HG03565 (cell line): ENCODE measurements at regions not wholly inside any gene's neighbourhood (a gene's known extent, or its start where the extent isn't known, plus 50 kb on each side); places are given as distances from the start of the nearest gene placed in this dataset.

Experiments used
- ATAC-seq: cut with Tn5 transposase; IDR thresholded peaks from one replicate; pipeline ENCODE4 v1.9.1; 2021; ENCODE audit warnings: mild to moderate bottlenecking, moderate library complexity; ENCODE audit not compliant: unreplicated experiment

DNA sequence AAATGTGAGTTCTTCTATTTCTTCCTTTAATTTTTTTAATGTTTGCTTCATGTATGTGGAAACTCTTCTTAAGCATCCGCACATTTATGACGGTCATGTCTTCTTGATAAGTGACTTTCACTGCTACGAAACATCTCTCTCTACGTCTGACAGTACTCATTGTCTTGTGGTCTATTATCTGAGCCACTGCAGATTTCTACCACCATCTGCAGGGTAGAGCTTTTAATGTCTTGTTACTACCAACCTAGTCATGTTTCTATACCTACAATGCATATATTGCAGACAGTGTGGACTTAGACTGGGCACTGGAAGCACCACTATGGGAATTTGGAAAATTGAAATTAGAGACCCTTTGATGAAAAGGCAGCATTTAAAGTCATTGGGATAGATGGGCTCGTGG, 75.4 kb upstream of the ARHGEF7 start:
- no peak for ATAC-seq

DNA sequence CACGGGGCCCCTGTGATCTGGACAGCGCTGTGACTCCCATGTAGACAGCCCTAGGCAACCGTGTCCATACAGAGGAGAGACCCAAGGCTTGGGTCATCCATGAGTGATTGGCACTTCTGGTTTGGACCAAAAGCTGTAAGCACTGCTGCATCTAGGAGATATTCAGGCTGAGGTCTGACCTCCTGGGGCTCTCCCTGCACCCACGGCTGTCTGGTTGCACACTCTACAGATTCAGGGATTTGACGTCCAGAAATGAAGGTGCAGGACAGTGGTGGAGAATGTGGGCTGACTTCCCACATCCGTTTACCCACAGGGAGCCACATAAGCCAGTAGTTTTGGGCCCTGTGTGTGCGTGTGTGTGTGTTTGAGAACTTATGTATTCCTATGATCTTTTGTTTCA, 76.2 kb upstream of the ARHGEF7 start:
- no peak for ATAC-seq

DNA sequence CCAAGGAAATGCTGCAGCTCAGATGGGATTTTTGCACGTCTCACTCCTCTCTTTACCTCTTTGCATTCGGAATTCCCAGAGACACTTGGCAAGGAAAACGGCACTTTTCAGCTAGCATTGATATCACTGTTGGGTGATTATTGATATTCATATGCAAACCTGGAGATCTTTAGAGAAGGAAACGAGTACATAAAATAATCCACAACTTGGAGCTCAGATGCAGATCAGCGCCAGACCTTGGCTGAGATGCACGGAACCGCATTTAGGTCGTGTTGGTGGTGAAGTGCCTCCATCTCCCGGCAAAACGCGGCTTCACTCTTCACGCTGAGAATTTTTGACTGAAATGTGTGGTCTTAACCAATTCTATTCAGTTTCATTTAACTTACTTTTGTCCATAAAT, 77.2 kb upstream of the ARHGEF7 start:
- no peak for ATAC-seq

DNA sequence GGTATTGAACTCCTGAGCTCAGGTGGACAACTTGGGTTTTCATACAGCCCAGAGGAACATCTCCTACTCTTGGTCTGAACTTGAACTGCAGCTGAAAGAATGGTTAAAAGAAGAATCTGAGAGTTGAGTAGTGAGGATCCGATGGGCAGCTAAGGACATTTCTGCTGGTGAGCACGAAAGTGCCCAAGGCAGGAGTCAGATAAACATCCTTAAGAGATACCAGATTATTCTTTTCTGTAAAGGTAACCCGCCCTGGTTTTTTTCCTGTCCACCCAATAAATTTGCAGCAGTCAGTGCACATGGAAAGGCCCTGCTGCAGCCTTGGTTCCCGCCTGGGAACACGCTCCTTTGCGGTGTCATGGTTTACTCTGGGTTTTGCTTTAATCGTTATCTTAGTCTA, 78.4 kb upstream of the ARHGEF7 start:
- ATAC-seq: no peak

DNA sequence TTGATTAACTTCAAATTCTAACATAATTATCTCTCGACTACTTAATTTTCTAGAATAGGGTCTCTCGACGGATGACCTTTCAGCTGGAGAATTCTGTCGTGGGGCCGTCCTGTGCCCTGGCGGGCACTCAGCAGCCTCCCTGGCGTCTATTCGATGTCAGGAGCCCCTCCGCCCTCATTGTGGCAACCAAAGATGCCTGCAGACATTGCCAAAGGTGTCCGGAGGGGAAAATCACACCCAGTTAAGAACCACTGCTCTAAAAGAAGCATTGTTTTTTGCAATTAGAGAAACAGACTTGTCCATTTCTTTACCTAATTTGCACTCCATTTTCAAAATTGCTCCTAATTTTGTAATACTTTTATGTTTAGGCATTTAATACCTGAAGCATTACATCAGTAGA, 79.2 kb upstream of the ARHGEF7 start:
- ATAC-seq: no peak

DNA sequence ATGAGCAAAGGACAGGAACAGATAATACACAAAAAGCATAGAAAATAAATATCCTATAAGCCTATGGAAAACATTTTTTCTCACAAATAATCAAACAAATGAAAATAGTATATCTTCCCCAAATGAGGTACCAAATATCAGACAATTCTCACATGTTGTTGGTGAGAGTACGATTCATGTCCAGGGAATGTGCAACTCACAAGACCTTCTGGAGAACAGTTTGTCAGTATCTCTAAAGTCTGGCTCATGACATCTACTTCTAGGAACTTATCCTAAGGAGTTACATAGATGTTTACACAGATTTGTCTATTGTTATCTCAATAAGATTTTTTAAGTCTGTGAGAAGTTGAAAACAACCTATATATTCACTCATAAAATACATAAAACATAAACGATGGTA, 80.3 kb upstream of the ARHGEF7 start:
- no peak for ATAC-seq

DNA sequence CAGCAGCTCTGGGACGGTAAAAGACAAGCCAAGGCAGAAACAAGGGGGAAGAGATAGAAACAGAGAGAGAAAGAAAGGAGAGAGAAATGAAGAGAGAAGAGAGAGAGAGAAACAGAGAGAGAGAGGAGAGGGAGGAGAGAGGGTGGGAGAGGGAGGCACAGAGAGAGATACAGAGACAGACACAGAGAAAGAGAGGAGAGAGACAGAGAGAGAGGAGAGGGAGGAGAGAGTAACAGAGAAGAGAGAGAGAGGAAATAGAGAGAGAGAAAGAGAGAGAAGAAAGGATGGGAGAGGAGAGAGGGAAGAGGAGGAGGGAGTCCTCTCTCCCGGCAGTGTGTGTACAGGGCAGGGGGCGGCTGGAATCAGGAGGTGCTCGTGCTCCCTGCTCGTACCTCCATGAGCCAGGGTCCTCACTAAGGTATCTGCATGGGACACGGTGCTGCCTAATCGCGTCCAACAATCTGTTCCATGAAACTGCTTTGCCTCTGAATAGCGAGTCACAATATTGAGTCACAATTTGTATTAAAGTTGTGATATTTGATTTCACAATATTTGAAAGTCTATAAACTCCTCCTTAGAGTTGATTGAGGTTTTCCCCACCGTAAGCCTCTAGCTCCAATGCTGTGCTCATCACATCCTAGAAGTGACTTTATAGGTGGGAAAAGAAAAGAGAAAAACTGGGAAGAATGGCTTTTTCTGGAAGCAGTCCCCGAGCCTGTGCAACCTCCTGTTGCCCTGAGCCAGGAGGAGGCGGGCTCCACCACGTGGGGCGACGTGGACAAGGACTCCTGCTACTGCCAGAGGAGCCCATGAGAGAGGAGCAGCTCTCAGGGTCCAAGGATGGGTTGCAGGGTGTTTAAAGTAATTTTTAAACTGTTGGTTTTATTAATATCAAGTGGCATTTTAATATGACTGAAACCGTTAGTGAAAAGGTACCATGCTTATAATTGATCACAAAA, 81.7 kb upstream of the ARHGEF7 start:
- ATAC-seq: no peak

DNA sequence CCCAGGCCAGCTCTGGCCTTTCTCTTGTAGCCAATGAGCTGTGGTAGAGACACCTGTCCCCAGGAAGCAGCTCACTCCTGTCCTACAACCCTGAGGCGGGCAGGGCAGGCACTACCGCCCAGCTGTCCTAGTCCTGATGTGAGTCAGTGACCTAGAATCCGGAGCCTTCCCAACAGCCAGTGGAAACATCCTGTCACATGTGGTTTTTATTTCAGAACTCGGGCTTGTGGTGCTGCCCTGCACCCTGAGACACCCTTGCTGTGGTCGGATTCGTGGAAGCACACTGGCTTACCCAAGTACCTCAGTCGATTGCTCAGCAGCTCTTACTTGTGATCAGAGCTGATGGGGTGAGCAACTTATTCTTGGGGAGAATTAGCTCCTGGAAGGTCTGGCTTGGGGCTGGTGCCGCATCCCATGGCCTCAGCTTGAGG, 83.6 kb upstream of the ARHGEF7 start:
- ATAC-seq: no peak

DNA sequence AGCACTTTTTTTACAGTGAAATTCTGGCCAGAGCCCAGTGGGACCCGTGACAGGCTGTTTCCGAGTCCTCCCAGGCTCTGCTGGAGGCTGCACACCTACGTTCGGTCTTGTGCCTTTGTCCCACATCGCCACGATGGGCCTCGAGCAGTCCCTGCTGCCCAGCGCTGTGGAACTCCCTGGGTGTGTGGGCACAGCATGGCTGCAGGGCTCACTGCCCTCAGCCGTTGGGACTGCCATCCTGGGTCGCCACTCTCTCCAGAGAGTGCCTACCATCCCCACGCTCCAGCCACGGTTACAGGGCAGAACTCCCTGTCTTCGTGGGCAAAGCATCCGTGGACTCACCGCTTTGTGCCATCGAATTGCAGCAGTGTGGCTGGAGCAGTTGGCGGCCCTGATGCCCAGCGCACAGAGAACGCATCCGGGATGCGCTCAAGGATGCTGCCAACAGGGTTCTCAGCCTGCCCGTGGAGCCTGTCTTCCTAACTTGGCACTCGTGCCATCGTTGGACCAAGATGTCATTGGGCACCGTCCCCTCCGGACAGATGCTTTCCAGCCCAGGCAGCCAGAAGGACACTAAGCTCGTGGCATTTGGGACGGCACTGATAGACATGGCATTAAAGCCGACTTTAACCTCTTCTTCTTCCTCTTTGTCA, 85.0 kb upstream of the ARHGEF7 start:
- ATAC-seq: no peak

DNA sequence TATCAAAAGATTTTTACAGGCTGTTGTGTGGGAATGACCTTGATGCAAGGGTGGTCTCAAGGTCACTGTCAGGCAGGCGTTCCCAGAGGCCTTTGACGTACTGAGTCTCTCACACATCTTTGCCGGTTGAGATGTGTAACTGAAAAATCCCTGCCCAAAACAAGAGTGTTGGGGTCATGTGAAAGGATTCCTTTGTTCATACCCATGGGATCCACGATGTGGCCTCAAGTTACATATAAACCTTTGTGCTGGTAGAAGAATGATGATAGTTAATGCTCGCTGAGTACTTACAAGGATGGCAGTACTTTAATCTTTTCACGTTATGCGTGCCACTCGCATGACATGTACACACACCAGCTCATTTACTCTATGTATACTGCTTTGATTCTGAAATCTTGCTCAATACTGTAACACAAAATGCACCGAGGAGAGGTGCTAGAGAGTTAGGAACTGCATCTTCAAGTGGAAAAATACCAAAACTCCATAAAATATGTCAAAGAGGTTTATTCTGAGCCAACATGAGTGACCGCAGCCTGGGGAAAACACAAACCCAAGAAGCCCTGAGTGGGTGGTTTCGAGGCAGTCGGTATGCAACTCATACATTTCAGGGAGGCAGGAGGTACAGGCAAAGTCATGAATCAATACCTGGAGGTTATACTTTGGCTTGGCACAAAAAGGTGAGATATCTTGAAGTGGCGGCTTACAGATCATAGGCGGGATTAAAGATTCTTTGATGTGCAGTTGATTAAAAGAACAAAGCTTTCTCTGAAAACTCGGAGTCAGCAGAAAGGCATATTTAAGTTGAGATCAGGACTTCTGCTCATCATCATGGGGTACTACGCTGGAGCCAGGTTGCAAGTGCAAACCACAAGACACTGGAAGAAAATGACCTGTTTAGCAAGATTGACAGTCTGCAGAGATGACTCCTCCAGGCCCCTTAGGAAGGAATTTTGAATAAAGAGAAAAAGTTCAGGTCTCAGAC, 87.4 kb upstream of the ARHGEF7 start:
- ATAC-seq: no peak

DNA sequence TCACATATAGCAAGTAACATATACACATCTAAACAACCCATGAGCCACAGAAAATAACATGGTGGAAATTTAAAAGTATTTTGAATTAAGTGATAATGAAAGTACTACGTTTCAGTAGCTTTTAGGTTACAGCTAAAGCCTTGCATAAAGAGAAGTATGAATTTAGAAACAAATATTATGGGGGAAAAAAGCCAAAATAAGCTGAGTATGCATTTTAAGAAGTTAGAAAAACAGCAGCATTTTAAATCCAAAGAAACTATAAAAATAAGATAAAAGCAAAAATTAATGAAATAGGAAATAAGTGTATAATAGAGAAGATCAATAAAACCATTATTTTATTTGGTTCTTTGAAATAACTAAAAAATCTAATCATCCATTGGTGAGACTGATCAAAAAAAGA, 89.8 kb upstream of the ARHGEF7 start:
- ATAC-seq: no peak

DNA sequence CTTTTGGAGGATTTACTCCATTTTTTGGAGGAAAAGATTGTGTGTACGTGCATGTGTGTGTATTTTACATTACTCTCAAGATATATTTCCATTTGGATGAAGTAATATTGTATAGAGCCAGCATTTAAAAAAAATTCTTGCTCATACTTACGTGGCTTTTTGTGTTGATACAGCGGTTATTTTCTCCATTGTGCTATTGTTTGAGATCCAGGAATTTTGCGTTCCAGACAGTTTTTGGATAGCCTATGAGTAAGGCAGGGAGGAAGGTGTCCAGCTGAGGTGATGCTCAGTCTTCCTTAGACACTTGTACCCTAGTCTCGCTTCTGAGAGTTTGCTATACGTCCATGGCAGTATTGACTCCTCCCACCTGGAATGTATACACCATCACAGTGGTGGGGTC, 92.2 kb upstream of the ARHGEF7 start:
- ATAC-seq: no peak

DNA sequence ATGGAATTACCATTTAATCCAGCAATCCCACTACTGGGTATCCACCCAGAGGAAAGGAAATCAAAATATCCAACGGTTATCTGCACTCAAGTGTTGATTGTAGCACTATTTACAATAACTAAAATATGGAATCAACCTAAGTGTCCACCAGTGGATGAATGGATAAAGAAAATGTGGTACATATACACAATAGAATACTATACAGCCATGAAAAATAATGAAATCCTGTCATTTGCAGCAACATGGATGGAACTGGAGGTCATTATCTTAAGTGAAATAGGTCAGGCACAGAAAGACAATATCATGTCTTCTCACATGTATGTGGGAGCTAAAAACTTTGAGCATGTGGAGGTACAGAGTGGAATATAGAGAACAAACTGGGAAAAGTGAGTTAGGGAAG, 92.9 kb upstream of the ARHGEF7 start:
- ATAC-seq: no peak

DNA sequence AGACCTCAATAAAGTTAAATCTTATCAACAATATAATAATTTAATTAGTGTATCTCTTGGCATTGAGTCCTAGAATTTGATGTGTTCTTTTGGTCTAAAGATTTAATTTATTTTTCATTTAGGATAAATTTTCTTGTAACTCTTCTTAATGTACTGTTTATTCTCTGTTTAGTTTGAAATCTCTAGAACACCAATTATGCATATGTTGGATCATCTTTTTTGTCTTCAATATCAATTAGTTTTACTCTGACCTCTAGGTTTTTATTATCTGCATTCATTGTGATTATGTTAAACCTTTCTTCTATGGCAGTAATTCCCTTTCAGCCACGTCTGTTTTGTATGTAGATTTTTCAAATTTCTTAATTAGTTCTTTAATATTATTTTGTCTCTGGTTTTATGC, 93.8 kb upstream of the ARHGEF7 start:
- ATAC-seq: no peak

DNA sequence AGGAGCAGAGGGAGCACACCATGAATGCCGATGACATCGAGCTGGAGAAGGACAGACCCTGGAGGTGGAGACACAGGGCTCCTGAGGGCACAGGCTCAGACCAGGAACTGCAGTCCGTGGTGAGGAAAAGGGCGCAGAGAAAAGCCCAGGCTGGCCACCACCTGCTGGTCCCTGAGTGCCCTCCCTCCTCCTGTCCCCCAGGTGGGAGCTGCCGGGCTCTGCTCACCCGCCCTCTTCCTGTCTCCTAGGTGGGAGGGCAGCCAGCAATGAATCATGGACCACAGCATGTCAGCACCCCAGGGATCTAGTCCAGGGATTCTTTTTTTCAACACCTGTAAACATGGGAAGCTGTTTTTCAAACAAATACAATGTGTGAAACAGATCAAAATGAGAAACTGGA, 94.6 kb upstream of the ARHGEF7 start:
- ATAC-seq: no peak

DNA sequence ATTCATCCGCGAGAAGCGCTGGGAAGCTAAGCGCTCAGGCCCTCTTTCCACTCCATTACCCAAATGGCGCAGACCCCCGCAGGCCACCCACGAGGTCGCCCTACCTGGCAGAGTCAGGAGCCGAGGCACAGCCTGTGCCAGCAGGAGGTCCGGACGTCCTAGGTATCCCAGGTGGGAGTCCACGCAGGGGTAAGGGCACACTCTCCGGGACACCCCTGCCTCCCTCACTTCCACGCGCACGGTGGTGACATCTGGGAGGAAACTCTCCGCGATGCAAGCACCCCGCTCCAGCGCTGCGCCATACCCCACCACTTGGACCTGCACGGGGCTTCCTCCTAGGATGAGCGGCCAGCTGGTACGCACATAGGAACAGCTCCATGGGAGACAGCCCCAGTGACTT, 95.1 kb upstream of the ARHGEF7 start:
- no peak for ATAC-seq

DNA sequence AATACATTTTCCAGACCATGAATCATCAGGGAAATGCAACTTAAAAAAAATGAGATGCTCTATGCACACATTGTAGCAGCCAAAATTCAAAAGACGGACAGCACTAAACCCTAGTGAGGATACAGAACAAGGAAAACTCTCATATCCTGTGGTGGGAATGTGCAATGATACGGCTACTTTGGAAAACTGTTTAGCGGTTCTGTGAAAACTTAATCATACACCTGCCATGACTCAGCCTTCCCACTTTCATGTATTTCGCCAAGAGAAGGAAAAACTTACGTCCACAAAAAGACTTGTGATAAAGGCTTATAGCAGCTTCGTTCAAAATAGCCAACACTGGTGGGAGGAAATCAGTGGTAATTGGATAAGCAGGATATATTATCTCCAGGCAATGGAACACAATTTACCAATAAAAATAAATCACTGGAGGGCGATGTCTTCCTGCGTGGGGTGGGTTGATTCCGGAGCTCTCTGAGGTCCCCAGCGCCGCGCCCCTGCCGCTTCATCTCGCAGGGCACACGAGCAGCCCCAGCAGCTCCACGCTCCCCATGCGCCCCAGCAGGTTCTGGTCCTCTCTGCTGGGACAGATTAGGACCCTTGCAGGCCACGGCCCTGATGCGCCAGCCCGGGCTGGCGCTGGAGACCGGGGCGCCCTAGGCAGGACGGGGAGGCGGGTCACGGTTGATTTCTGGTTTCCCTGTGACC, 97.2 kb upstream of the ARHGEF7 start:
- no peak for ATAC-seq

DNA sequence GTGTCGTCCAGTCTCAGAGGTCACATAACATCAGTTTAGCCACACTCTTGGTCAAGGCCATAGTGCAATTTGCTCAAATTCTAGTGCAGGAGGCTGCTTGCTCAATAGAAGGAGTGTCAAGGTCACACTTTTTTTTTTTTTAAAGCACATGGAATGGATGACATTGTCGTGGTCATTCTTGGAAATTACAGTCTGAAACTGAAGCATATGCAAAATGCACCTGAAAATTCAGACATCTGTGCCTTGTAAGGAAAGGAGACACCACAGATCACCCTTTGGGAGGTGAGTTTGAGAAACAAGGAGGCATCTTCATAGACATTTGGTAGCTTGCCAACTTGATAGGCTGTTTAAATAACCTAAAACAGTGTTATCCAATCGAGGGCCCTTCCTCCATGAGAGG, 98.3 kb upstream of the ANKRD10 start:
- no peak for ATAC-seq

DNA sequence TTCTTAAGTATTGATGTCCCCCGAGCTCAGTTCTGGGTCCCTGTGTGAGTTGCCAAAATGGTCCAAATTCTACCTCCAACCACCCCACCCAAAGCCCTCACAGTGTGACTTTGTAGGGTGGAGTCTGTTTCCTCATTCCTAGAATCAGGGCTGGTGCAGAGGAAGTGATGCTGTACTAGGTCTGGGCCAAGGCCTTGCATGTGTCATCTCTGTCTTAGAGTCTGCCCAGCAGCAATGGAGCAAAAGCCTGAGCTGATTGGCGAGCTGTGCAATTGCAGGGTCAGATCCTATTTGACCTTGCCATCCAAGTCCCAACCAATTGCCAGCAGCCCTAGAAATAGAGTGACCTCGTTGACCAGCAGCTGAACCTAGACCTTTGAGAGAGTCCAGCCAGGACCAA, 97.0 kb upstream of the ANKRD10 start:
- ATAC-seq: no peak

DNA sequence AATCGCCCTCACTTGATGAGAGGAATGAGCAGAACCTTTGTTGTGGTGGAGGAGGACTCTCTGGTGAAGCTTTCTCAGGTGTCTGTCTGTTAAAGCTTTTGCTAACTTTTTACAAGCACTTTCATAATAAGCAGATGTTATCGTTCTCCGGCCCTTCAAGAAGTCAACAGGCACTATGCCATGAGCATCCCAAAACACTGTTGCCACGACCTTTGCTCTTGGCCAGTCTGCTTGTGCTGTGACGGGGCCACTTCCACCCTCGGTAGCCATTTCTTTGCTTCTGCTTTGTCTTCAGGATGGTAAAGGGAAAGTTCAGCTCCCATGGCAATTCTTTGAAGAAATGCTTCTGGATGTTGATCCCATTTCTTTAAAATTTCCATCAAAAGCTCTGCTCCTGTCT, 93.5 kb upstream of the ANKRD10 start:
- no peak for ATAC-seq

DNA sequence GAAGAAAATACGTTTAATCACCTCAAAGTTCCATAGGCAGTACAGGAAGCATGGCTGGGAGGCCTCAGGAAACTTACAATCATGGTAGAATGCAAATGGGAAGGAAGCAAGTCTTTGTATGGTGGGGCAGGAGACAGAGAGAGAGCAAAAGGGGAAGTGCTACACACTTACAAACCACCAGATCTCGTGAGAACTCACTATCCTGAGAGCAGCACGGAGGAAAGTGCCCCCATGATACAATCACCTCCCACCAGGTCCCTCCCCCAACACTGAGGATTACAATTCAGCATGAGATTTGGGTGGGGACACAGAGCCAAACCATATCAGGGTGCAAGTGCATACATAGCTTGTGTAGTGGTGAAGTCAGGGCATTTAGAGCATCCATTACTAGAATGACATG, 92.3 kb upstream of the ANKRD10 start:
- ATAC-seq: no peak
